HT-29 (cell line): ENCODE measurements at regions not wholly inside any gene's neighbourhood (a gene's known extent, or its start where the extent isn't known, plus 50 kb on each side); places are given as distances from the start of the nearest gene placed in this dataset.

Experiments used
- DNase-seq: peaks from one replicate; pipeline ENCODE4 v3.0.0-alpha.2; 2015; ENCODE audit warnings: low spot score

DNA sequence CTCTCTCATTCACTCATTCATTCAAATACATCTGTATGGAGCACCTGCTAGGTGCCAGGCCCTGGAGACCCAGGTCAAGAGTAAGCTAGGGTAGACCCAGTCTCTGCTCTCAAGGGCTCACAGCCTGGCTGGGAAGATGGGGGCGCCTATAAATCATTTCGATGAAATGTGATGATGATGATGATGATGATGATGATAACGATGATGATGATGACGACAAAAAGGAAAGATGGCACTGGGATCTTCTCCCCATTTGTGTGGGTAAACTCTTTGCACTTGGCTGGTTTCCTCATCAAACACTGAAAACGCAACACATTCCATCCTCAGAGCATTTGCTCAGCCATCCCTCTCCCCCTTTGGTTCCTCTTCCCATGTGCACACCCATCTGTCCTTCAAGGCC, 188.0 kb upstream of the CDYL start:
- DNase-seq = no peak

DNA sequence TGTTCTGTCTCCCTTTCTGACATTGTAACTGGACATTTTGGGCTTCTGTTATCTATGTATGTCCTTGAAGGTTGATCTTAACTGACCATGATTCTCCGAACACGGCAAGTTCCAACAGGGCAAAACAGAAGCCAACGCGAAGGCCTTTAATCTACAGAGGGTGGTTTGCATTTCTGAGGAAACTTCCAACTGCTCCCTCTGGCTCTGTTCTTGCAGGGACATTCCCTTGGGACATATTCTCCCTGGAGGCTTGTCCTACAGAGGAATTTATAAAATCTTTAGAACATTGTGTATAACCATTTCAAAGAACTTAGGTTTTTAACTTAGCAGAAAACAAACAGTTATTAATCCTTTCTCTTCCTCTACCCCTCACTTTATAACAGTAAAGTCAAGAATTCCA, 189.0 kb upstream of the CDYL start:
- no peak for DNase-seq

DNA sequence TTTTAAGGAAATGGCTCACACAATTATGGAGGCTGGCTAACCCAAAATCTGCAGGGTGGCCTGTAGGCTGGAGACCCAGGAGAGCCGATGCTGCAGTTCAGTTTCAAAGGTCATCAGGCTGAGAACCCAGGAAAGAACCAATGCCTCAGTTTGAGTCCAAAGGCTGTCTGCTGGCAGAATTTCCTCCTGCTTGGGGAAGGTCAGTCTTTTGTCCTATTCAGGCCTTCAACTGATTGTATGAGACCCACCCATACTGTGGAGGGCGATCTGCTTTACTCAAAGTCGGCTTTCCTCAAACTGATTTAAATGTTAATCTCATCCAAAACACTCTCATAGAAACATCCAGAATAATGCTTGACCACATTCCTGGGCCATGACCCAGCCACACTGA, 189.7 kb upstream of the CDYL start:
- DNase-seq = no peak

DNA sequence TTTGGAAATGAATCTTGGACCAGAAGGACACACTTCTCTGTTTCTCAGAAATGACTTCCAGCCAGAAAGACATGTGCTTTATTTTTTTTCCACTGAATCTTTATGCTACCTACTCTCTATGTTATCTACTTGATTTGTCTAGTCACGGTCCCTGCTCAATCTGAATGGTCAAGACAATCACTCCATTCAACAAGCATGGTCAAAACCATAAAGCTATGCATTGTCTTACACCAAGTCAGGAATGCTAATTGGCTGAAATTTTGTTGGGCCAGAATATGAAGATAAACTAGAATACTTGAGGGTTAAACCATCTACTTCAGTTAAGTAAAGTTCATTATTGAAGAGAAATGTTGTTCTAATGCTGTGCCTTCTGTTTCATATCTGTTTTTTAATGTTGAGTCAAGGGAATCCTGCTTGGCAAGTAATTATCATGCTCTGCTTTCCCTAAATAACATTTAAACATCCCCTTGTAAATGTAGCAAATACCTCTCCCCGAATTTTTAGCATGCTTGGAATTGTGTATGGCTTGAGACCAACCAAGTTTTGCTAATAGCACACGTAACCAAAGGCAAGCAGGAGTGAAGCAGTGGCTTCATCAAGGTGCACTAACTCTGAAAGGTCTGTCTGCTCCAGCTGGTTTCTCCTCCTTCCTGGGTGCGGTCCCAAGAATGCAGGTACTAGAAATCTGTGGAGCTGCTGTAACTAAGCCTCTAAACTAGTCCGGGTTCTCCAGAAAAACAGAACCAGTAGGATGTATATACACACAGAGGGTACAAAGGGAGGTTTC, 190.3 kb upstream of the CDYL start:
- DNase-seq = no peak

- DNase-seq = no peak
These were observed 191.4 kb upstream of the CDYL start for GRCh38 chr6:4584801-4585200.

- no peak for DNase-seq
These were observed 193.4 kb upstream of the CDYL start for GRCh38 chr6:4582506-4583417.

DNA sequence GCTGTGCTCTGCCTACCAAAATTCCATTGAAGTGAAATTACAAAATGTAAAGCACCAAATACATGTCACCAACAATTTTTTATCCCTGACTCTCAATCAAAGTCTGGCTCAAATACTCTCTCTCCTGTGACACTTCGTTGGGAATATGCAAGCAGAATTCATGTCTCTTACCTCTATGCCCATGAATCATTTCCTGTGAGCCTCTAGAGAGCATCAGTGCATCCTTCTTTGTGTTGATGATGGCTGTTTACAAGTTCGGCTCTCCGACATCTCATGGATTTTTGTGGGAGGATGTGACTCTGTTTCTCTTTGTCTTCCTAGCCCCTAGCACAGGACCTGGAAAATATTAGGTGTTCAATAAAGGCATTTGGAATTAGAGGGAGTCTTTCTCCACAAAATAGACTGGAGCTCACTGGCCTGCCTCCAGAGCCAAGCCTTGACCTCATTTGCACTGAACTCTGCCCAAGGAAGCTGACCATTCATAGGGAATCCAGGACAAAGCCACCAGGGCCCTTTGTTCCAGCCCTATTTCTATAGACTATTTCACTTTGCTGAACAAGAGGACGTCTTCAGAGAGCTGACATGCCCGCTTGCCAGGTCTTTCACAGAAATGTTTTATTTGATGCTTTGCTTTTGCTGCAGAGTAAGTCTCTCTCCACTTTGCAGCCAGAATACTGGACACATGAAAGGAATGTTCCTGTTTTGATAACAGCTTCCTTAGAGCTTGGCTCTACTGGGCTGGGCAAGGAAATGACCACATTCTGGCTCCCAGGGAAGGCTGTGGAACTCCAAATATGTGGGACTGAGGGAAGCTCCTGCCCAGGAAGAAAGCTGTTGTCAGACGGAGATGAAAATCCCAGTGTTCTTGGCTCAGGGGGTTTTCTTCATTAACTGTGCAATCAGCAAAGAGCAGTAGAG, 194.5 kb upstream of the CDYL start:
- no peak for DNase-seq

- DNase-seq = no peak
These were observed 195.8 kb upstream of the CDYL start for GRCh38 chr6:4580361-4580760.

DNA sequence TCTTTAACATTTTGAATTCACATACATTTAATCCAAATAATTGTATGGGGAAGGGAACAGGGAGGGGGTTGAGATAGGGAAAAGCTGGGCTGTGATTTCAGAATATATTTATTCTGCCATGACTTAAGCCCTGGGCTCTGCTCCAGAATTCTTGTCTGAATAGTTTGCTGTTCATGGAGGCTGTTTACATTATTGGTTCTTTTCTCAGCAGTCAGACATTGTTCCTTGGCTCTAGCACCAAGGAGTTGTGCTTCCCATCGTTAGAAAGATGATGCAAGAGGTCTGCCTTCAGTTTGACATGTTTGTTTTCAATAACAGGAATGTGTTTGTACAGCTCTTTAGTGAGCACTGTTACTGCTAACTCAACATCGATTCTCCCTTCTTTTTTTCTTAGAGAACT, 198.8 kb upstream of the CDYL start:
- no peak for DNase-seq

- no peak for DNase-seq
These were observed 200.5 kb upstream of the CDYL start for GRCh38 chr6:4575714-4576113.

GRCh38 chr6:4574007-4574406, 202.2 kb upstream of the CDYL start:
- no peak for DNase-seq

DNA sequence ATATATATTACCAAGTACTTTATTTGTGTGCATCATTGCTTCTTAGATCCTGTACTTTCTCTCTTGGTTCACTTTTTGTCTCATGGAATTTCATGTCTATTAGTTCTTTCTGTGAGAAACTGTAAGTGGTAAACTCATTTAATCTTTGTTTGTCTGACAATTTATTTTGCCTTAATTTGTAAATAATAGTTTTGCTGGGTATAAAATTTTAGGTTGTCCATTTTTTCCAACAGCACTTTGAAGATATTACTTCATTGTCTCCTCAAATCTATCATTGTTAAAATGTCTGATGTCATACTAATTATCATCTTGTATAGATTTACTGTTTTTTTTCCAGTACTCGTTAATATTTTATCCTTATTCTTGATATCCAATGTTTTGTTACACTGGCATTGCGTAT, 205.2 kb upstream of the CDYL start:
- no peak for DNase-seq

GRCh38 chr6:4568138-4568537, 208.1 kb upstream of the CDYL start:
- no peak for DNase-seq

DNA sequence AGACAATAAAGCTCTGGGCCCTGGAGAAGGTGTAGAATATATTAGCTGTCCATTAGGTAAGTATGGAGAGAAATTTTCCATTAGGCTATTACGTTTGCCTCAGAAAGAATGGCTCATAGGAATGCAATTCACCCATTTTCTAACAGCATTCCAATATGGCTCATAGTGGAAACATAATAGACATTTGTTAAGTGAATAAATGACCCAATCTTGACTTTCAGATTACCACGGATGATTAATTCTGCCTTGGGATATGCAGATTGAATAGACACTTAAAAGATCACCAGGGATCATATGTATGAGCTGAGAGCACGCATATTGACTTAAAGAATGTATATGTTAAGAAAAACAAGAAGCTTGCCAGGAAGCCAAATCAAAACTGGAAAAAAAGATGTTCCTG, 209.1 kb upstream of the CDYL start:
- DNase-seq = no peak

- DNase-seq = no peak
These were observed 210.6 kb upstream of the CDYL start for GRCh38 chr6:4565301-4566250.

- DNase-seq = no peak
These were observed 211.4 kb upstream of the CDYL start for GRCh38 chr6:4564801-4565271.

GRCh38 chr6:4563877-4564276, 212.3 kb upstream of the CDYL start:
- no peak for DNase-seq

- no peak for DNase-seq
These were observed 213.0 kb upstream of the CDYL start for GRCh38 chr6:4563156-4563555.

DNA sequence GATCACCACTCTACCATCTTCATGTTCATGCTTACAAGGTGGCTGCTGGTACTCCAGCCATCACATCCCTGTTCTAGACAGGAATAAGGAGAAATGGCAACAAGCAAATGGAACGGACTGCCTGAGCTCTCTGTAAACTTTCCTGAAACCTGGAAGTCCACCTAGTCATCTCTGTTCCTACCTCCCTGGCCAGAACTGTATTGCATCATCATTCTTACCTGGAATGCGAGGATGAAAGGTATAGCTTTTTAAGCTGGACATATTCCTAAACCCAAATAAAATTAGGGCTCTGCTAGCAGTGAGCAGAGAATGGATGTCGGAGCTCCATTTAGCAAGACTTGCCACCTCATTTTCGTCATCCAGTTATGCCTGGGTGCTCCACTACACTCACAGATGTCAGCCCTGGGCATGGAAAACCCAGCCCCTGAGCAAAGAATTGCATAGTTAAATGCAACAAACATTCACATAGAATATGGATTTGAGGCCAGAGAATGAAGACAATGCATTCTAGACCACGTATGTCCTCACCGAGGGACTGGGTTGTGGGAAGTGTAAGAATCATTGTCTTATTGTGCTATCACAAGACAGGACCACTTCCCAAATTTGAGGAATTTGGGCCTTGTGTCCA, 214.3 kb upstream of the CDYL start:
- no peak for DNase-seq

DNA sequence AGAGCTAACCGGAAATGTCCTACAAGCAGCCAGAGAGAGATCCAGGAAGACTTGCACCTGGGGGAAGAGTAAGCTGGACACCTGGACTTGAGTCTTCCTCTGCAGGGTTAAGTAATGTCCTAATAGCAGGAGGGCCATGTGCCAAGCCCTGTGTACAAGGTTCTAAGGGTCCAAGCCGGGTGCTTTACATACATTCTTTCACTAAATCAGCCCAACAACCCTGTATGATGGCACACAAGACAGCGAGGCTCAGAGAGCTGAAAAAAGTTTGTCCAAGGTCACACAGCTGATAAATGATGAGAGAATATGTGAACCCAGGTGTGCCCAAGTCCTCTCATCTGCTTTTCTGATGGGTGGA, 215.1 kb upstream of the CDYL start:
- no peak for DNase-seq
